Stomach (tissue), 8 donors: ENCODE measurements at regions not wholly inside any gene's neighbourhood (a gene's known extent, or its start where the extent isn't known, plus 50 kb on each side); places are given as distances from the start of the nearest gene placed in this dataset.
"Not testable (repeated sequence)": the region's sequence is repeated elsewhere in the genome, so short reads cannot be mapped to it uniquely, and the experiment has no call there.

ENCODE experiments used
- DNase-seq, 2 donors: peaks; one replicate each; pipeline versions ENCODE4 v3.0.0 to v3.0.0-alpha.2; 2013 to 2019
- H3K27ac ChIP-seq, 5 donors: fragments of 200-600 bp in 4 of 5; sonication (generic) in 4 of 5; one replicate each; pipeline ENCODE4 v1.5.1; 2013 to 2019; ENCODE audit warnings: mild to moderate bottlenecking in 1 of 5, moderate library complexity in 1 of 5
- H3K27me3 ChIP-seq, 3 donors: fragments of 200-600 bp; sonication (generic); one replicate each; pipeline ENCODE4 v1.5.1; 2017 to 2019; ENCODE audit warnings: mixed run types in 1 of 3
- H3K36me3 ChIP-seq, 4 donors: fragments of 200-600 bp; sonication (generic); 1 replicate in 3 of 4; 2 replicates in 1 of 4; pipeline ENCODE4 v1.5.1; 2016 to 2019
- H3K4me1 ChIP-seq, 4 donors: fragments of 200-600 bp; sonication (generic); one replicate each; pipeline ENCODE4 v1.5.1; 2016 to 2019
- H3K4me3 ChIP-seq, 4 donors: fragments of 200-600 bp; sonication (generic) in 3 of 4; one replicate each; pipeline ENCODE4 v1.5.1; 2016 to 2019; ENCODE audit warnings: mild to moderate bottlenecking in 1 of 4
- H3K9me3 ChIP-seq, 4 donors: fragments of 200-600 bp; sonication (generic); one replicate each; pipeline ENCODE4 v1.5.1; 2016 to 2019
- CTCF ChIP-seq, 7 experiments: fragments of 450-650 bp in 4 of 7; fragments of 200-600 bp in 3 of 7; sonication (generic) in 3 of 7; IDR thresholded peaks; one replicate each; pipeline ENCODE4 v1.5.1; 2016 to 2019; ENCODE audit warnings: antibody characterized with exemption in 7 of 7, control low read depth in 2 of 7, mild to moderate bottlenecking in 1 of 7
- EP300 ChIP-seq: sonication (generic); formaldehyde crosslinking; IDR thresholded peaks from one replicate; pipeline ENCODE4 v1.6.1; 2017; ENCODE audit warnings: antibody characterized with exemption
- POLR2A ChIP-seq, 4 donors: fragments of 450-650 bp; IDR thresholded peaks; one replicate each; pipeline ENCODE4 v1.6.1; 2016; ENCODE audit warnings: antibody characterized with exemption in 4 of 4, control low read depth in 2 of 4, mild to moderate bottlenecking in 1 of 4, moderate library complexity in 1 of 4
- POLR2AphosphoS5 ChIP-seq, 3 donors: sonication (generic); formaldehyde crosslinking; IDR thresholded peaks; one replicate each; pipeline ENCODE4 v1.6.1; 2016; ENCODE audit warnings: antibody characterized with exemption in 3 of 3
- WGBS, 5 donors: extraction: QIAGEN DNeasy Blood & Tissue Kit in 3 of 5; methylation state at CpG; one replicate each; pipeline versions ENCODE4 v1.1.5 to v1.1.7; 2013 to 2018; 5-methylcytosine and 5-hydroxymethylcytosine counted together
- intact Hi-C: fragments of 100-400 bp; cut with DNase I; formaldehyde crosslinking; loops from one replicate; pipeline ENCODE4 v1.15.1; 2023; ENCODE audit warnings: low total_unique reads
- donor health status: healthy with polysubstance abuse.
- donor health status: Bipolar disorder and iron deficiency.
- donor health status: healthy.

- TF ChIP-seq CTCF (IDR thresholded peaks at IDR 0.05) (no peak), EP300 (no peak), POLR2A (IDR thresholded peaks at IDR 0.05) (no peak), POLR2AphosphoS5 (IDR thresholded peaks at IDR 0.05) (no peak)
- no peak overlapping the region for H3K27ac ChIP-seq
- intact Hi-C loops: no loop called here
- no peaks in the 10 kb centered on the region for H3K36me3 ChIP-seq
- no peak overlapping the region for H3K4me3 ChIP-seq
- WGBS, 5 donors: 62 to 71% (median 67%) methylated on average over 3 of the region's 3 CpGs
- no peaks in the 10 kb centered on the region for H3K9me3 ChIP-seq
- H3K4me1 ChIP-seq: no peaks in the 10 kb centered on the region
- DNase-seq: no peak
- no peaks in the 10 kb centered on the region for H3K27me3 ChIP-seq
These were observed 274.7 kb downstream of the TFAP2A start for GRCh38 chr6:10140136-10140535.

- no peaks in the 10 kb centered on the region for H3K27me3 ChIP-seq
- no peaks in the 10 kb centered on the region for H3K9me3 ChIP-seq
- no peaks in the 10 kb centered on the region for H3K36me3 ChIP-seq
- H3K4me3 ChIP-seq: no peak overlapping the region
- WGBS, 5 donors: 77 to 87% (median 82%) methylated on average over 3 of the region's 3 CpGs
- intact Hi-C loops: no loop called here
- no peak for TF ChIP-seq POLR2A (IDR thresholded peaks at IDR 0.05)
- no peak for TF ChIP-seq EP300
- no peak for TF ChIP-seq POLR2AphosphoS5 (IDR thresholded peaks at IDR 0.05)
- no peak for TF ChIP-seq CTCF (IDR thresholded peaks at IDR 0.05)
- H3K27ac ChIP-seq: no peak overlapping the region
- H3K4me1 ChIP-seq: no peaks in the 10 kb centered on the region
- DNase-seq: no peak
These were observed 276.0 kb downstream of the TFAP2A start for GRCh38 chr6:10138917-10139316.

- no peaks in the 10 kb centered on the region for H3K9me3 ChIP-seq
- WGBS, 5 donors: 92 to 99% (median 96%) methylated on average over 7 of the region's 7 CpGs
- TF ChIP-seq POLR2A (IDR thresholded peaks at IDR 0.05): no peak
- no peak for TF ChIP-seq CTCF (IDR thresholded peaks at IDR 0.05)
- no peak for TF ChIP-seq POLR2AphosphoS5 (IDR thresholded peaks at IDR 0.05)
- no peak for TF ChIP-seq EP300
- no peak for DNase-seq
- no peaks in the 10 kb centered on the region for H3K36me3 ChIP-seq
- H3K27me3 ChIP-seq: no peaks in the 10 kb centered on the region
- no peak overlapping the region for H3K27ac ChIP-seq
- intact Hi-C loops: no loop called here
- no peak overlapping the region for H3K4me3 ChIP-seq
- no peaks in the 10 kb centered on the region for H3K4me1 ChIP-seq
These were observed 278.2 kb downstream of the TFAP2A start for GRCh38 chr6:10136636-10137035.

GRCh38 chr6:10134185-10134584, 280.7 kb downstream of the TFAP2A start:
- DNase-seq, H3K27ac ChIP-seq, H3K36me3 ChIP-seq, H3K27me3 ChIP-seq, H3K4me3 ChIP-seq, H3K4me1 ChIP-seq, H3K9me3 ChIP-seq, intact Hi-C loops: not testable (repeated sequence)
- WGBS, 5 donors: 88 to 95% (median 91%) methylated on average over 14 of the region's 14 CpGs

GRCh38 chr6:10128721-10129120, 286.2 kb downstream of the TFAP2A start:
- no peak overlapping the region for H3K27ac ChIP-seq
- H3K27me3 ChIP-seq: no peaks in the 10 kb centered on the region
- no peak for DNase-seq
- no peaks in the 10 kb centered on the region for H3K4me1 ChIP-seq
- H3K9me3 ChIP-seq: no peaks in the 10 kb centered on the region
- TF ChIP-seq POLR2A (IDR thresholded peaks at IDR 0.05) (no peak), EP300 (no peak), CTCF (IDR thresholded peaks at IDR 0.05) (no peak), POLR2AphosphoS5 (IDR thresholded peaks at IDR 0.05) (no peak)
- 87 to 92% (median 90%) methylated on average over 4 of the region's 4 CpGs for WGBS, 5 donors
- intact Hi-C loops: no loop called here
- no peaks in the 10 kb centered on the region for H3K36me3 ChIP-seq
- H3K4me3 ChIP-seq: no peak overlapping the region
